Right atrium auricular region (tissue), 2 donors: ENCODE measurements at regions not wholly inside any gene's neighbourhood (a gene's known extent, or its start where the extent isn't known, plus 50 kb on each side); places are given as distances from the start of the nearest gene placed in this dataset.

Source experiments
- DNase-seq: peaks from one replicate; pipeline ENCODE4 v3.0.0-alpha.2; 2019; ENCODE audit warnings: low spot score
- H3K27ac ChIP-seq, 2 donors: fragments of 200-600 bp; sonication (generic); 1 replicate in 1 of 2; 2 replicates in 1 of 2; pipeline ENCODE4 v1.5.1; 2016 to 2019
- H3K27me3 ChIP-seq, 2 donors: fragments of 200-600 bp; sonication (generic); one replicate each; pipeline versions ENCODE4 v1.5.1 to v1.6.0; 2017 to 2019
- H3K36me3 ChIP-seq: fragments of 200-600 bp; sonication (generic); one replicate; pipeline ENCODE4 v1.5.1; 2016
- H3K4me1 ChIP-seq, 2 donors: fragments of 200-600 bp; sonication (generic); one replicate each; pipeline versions ENCODE4 v1.5.1 to v1.6.0; 2017 to 2019
- H3K4me3 ChIP-seq, 2 donors: fragments of 200-600 bp; sonication (generic); 1 replicate in 1 of 2; 2 replicates in 1 of 2; pipeline ENCODE4 v1.5.1; 2017 to 2019; ENCODE audit warnings: mild to moderate bottlenecking in 1 of 2, moderate library complexity in 1 of 2
- H3K9me3 ChIP-seq, 2 donors: fragments of 200-600 bp; sonication (generic); one replicate each; pipeline ENCODE4 v1.5.1; 2019
- CTCF ChIP-seq, 2 donors: fragments of 200-600 bp; sonication (generic); IDR thresholded peaks; one replicate each; pipeline ENCODE4 v1.5.1; 2019; ENCODE audit warnings: antibody characterized with exemption in 2 of 2

- DNase-seq = no peak
- H3K27ac ChIP-seq = no peak overlapping the region
- no peak for TF ChIP-seq CTCF (IDR thresholded peaks at IDR 0.05)
These were observed 169.9 kb downstream of the DIPK2A start for GRCh38 chr3:144141496-144141895.

GRCh38 chr3:144142151-144142840 is 170.7 kb downstream of the DIPK2A start:
- no peaks in the 10 kb centered on the region for H3K27me3 ChIP-seq
- no peaks in the 10 kb centered on the region for H3K36me3 ChIP-seq
- no peaks in the 10 kb centered on the region for H3K9me3 ChIP-seq
- H3K4me1 ChIP-seq = no peaks in the 10 kb centered on the region
- H3K27ac ChIP-seq = no peak overlapping the region
- H3K4me3 ChIP-seq = no peak overlapping the region
- no peak for TF ChIP-seq CTCF (IDR thresholded peaks at IDR 0.05)
- DNase-seq = no peak

More at GRCh38 chr3:144141496-144141895, 169.9 kb downstream of the DIPK2A start:
- Histone ChIP-seq H3K4me3 (no peak overlapping the region), H3K36me3 (no peaks in the 10 kb centered on the region), H3K4me1 (no peaks in the 10 kb centered on the region), H3K9me3 (no peaks in the 10 kb centered on the region), H3K27me3 (no peaks in the 10 kb centered on the region)

GRCh38 chr3:144148356-144148755 is 176.7 kb downstream of the DIPK2A start:
- no peaks in the 10 kb centered on the region for H3K4me1 ChIP-seq
- no peaks in the 10 kb centered on the region for H3K9me3 ChIP-seq
- no peak overlapping the region for H3K4me3 ChIP-seq
- no peak for TF ChIP-seq CTCF (IDR thresholded peaks at IDR 0.05)
- H3K27ac ChIP-seq = no peak overlapping the region
- no peaks in the 10 kb centered on the region for H3K36me3 ChIP-seq
- no peak for DNase-seq
- H3K27me3 ChIP-seq = no peaks in the 10 kb centered on the region

- Histone ChIP-seq H3K27me3 (no peaks in the 10 kb centered on the region), H3K4me3 (no peak overlapping the region), H3K4me1 (no peaks in the 10 kb centered on the region), H3K36me3 (no peaks in the 10 kb centered on the region), H3K9me3 (no peaks in the 10 kb centered on the region), H3K27ac (no peak overlapping the region)
- no peak for TF ChIP-seq CTCF (IDR thresholded peaks at IDR 0.05)
- DNase-seq = no peak
These were observed 180.4 kb downstream of the DIPK2A start for GRCh38 chr3:144151983-144152382.

- H3K27ac ChIP-seq = no peak overlapping the region
- no peaks in the 10 kb centered on the region for H3K36me3 ChIP-seq
- no peak overlapping the region for H3K4me3 ChIP-seq
- no peaks in the 10 kb centered on the region for H3K9me3 ChIP-seq
- no peaks in the 10 kb centered on the region for H3K27me3 ChIP-seq
- H3K4me1 ChIP-seq = no peaks in the 10 kb centered on the region
- DNase-seq = no peak
- no peak for TF ChIP-seq CTCF (IDR thresholded peaks at IDR 0.05)
These were observed 189.0 kb downstream of the DIPK2A start for GRCh38 chr3:144160627-144161026.

- no peak for TF ChIP-seq CTCF (IDR thresholded peaks at IDR 0.05)
- Histone ChIP-seq H3K27me3 (no peaks in the 10 kb centered on the region), H3K4me3 (no peak overlapping the region), H3K4me1 (no peaks in the 10 kb centered on the region), H3K27ac (no peak overlapping the region), H3K9me3 (no peaks in the 10 kb centered on the region), H3K36me3 (no peaks in the 10 kb centered on the region)
- no peak for DNase-seq
These were observed 190.4 kb downstream of the DIPK2A start for GRCh38 chr3:144162042-144162441.
